HEK293T (cell line): ENCODE measurements at regions not wholly inside any gene's neighbourhood (a gene's known extent, or its start where the extent isn't known, plus 50 kb on each side); places are given as distances from the start of the nearest gene placed in this dataset.

Experiments used
- CTCF ChIA-PET: fragments of 350-600 bp; formaldehyde crosslinking; extraction: SDS; loops from one replicate; lab custom pipeline; 2021; ENCODE audit warnings: antibody characterized with exemption, inconsistent platforms; lab: Yijun Ruan, JAX
- POLR2A ChIA-PET: fragments of 350-600 bp; formaldehyde crosslinking; extraction: SDS; loops from one replicate; lab custom pipeline; 2020; ENCODE audit warnings: antibody characterized with exemption, inconsistent platforms; lab: Yijun Ruan, JAX
- DNase-seq: peaks from one replicate; pipeline ENCODE4 v3.0.0; 2012; ENCODE audit warnings: mixed read lengths; ENCODE audit errors: extremely low spot score
- ARNT ChIP-seq: fragments of 450-650 bp; IDR thresholded peaks from 2 replicates; pipeline ENCODE4 v1.6.1; 2017; ENCODE audit warnings: mild to moderate bottlenecking
- BHLHE40 ChIP-seq: fragments of 450-650 bp; IDR thresholded peaks from 2 replicates; pipeline ENCODE4 v1.6.1; 2016; ENCODE audit warnings: mild to moderate bottlenecking, moderate library complexity, borderline replicate concordance
- CTBP1 ChIP-seq: fragments of 450-650 bp; IDR thresholded peaks from 2 replicates; pipeline ENCODE4 v1.6.1; 2016; ENCODE audit warnings: borderline replicate concordance
- ELF4 ChIP-seq: fragments of 450-650 bp; IDR thresholded peaks from 2 replicates; pipeline ENCODE4 v1.6.1; 2017; ENCODE audit warnings: antibody characterized with exemption
- FOXA1 ChIP-seq: fragments of 450-650 bp; IDR thresholded peaks from 2 replicates; pipeline ENCODE4 v1.6.1; 2016; ENCODE audit warnings: mild to moderate bottlenecking
- FOXK2 ChIP-seq: fragments of 450-650 bp; IDR thresholded peaks from 2 replicates; pipeline ENCODE4 v1.6.1; 2016; ENCODE audit warnings: mild to moderate bottlenecking
- FOXM1 ChIP-seq: fragments of 450-650 bp; IDR thresholded peaks from 2 replicates; pipeline ENCODE4 v1.6.1; 2017; ENCODE audit warnings: mild to moderate bottlenecking, borderline replicate concordance
- HDGF ChIP-seq: fragments of 450-650 bp; IDR thresholded peaks from 2 replicates; pipeline ENCODE4 v1.6.1; 2017; ENCODE audit warnings: antibody characterized with exemption, borderline replicate concordance
- L3MBTL2 ChIP-seq: fragments of 450-650 bp; conservative IDR thresholded peaks from 2 replicates; pipeline ENCODE4 v1.6.1; 2016; ENCODE audit warnings: mild to moderate bottlenecking
- LEF1 ChIP-seq: fragments of 450-650 bp; IDR thresholded peaks from 2 replicates; pipeline ENCODE4 v1.6.1; 2017; ENCODE audit warnings: mild to moderate bottlenecking, borderline replicate concordance
- NFRKB ChIP-seq: fragments of 450-650 bp; IDR thresholded peaks from 2 replicates; pipeline ENCODE4 v1.6.1; 2016; ENCODE audit warnings: mild to moderate bottlenecking, moderate library complexity
- PKNOX1 ChIP-seq: fragments of 450-650 bp; IDR thresholded peaks from 2 replicates; pipeline ENCODE4 v1.6.1; 2016
- SP1 ChIP-seq: fragments of 450-650 bp; IDR thresholded peaks from 2 replicates; pipeline ENCODE4 v1.6.1; 2017
- SUZ12 ChIP-seq: fragments of 450-650 bp; IDR thresholded peaks from 2 replicates; pipeline ENCODE4 v1.6.1; 2016; ENCODE audit warnings: mild to moderate bottlenecking
- TARDBP ChIP-seq: fragments of 450-650 bp; IDR thresholded peaks from 2 replicates; pipeline ENCODE4 v1.6.1; 2016
- ZNF384 ChIP-seq: fragments of 450-650 bp; IDR thresholded peaks from 2 replicates; pipeline ENCODE4 v1.6.1; 2016

- ChIA-PET CTCF (no interaction called here), POLR2A (no interaction called here)
- DNase-seq, result no peak
- TF ChIP-seq L3MBTL2 (no peak), CTBP1 (no peak), TARDBP (no peak), FOXK2 (no peak), SP1 (no peak), PKNOX1 (no peak), ZNF384 (no peak), ELF4 (no peak), LEF1 (no peak), HDGF (no peak), FOXM1 (no peak), BHLHE40 (no peak), FOXA1 (no peak), ARNT (no peak), NFRKB (no peak), SUZ12 (no peak)
Observed at GRCh38 chrX:35351212-35351611, 408.6 kb downstream of the FAM47B start.

GRCh38 chrX:35351795-35352483, 409.3 kb downstream of the FAM47B start:
- CTCF ChIA-PET, result no interaction called here
- TF ChIP-seq HDGF (no peak), CTBP1 (no peak), SUZ12 (no peak), FOXA1 (no peak), ARNT (no peak), ZNF384 (no peak), FOXM1 (no peak), TARDBP (no peak), LEF1 (no peak), ELF4 (no peak), SP1 (no peak), FOXK2 (no peak), PKNOX1 (no peak), NFRKB (no peak)
- POLR2A ChIA-PET, result no interaction called here
- no peak for DNase-seq

GRCh38 chrX:35357656-35358055, 415.1 kb downstream of the FAM47B start:
- POLR2A ChIA-PET, result no interaction called here

GRCh38 chrX:35362866-35363265, 420.3 kb downstream of the FAM47B start:
- POLR2A ChIA-PET, result no interaction called here
- TF ChIP-seq HDGF, result no peak
- no peak for TF ChIP-seq ARNT
- DNase-seq, result no peak
- CTCF ChIA-PET, result no interaction called here

More at GRCh38 chrX:35357656-35358055, 415.1 kb downstream of the FAM47B start:
- TF ChIP-seq NFRKB (no peak), HDGF (no peak), ARNT (no peak), SP1 (no peak), FOXK2 (no peak), ZNF384 (no peak), FOXA1 (no peak), L3MBTL2 (no peak), FOXM1 (no peak), CTBP1 (no peak), PKNOX1 (no peak)
- CTCF ChIA-PET, result no interaction called here
- DNase-seq, result no peak

- CTCF ChIA-PET, result no interaction called here
Observed at GRCh38 chrX:35374116-35374515, 424.0 kb upstream of the MAGEB16 start.

More at GRCh38 chrX:35374116-35374515, 424.0 kb upstream of the MAGEB16 start:
- POLR2A ChIA-PET, result no interaction called here
- no peak for DNase-seq
- TF ChIP-seq L3MBTL2, result no peak
- TF ChIP-seq ELF4, result no peak
- no peak for TF ChIP-seq SUZ12
- TF ChIP-seq FOXM1, result no peak
- TF ChIP-seq HDGF, result no peak
- no peak for TF ChIP-seq PKNOX1
- TF ChIP-seq BHLHE40, result no peak
